ENCODE measurements at regions not wholly inside any gene's neighbourhood (a gene's known extent, or its start where the extent isn't known, plus 50 kb on each side); places are given as distances from the start of the nearest gene placed in this dataset.

DNA sequence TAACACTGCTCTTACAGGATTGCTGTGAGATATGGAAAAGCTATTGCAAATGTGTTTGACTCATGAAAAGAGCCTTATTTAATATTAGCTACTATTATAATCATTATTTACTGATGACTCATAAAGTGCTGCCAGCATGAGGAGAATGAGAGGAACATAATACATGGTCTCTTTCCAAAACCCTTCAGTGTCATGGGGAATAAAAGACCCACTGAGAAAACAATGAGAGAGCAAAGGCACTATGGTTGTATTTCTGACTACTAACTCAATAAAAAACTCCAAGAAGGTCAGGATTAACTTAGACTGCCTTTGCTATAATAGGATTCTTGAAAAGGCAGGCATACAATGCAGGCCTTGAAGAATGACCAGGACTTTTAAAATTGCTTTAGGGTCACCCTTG, 633.5 kb downstream of the DTWD2 start:
- TF ChIP-seq EZH2phosphoT487 (IDR thresholded peaks at IDR 0.05; ENCODE audit: borderline replicate concordance, low read depth, low read length) (no peak), CTCF (conservative IDR thresholded peaks at IDR 0.05; ENCODE audit: low read length) (no peak)
